ENCODE measurements at regions not wholly inside any gene's neighbourhood (a gene's known extent, or its start where the extent isn't known, plus 50 kb on each side); places are given as distances from the start of the nearest gene placed in this dataset.

DNA sequence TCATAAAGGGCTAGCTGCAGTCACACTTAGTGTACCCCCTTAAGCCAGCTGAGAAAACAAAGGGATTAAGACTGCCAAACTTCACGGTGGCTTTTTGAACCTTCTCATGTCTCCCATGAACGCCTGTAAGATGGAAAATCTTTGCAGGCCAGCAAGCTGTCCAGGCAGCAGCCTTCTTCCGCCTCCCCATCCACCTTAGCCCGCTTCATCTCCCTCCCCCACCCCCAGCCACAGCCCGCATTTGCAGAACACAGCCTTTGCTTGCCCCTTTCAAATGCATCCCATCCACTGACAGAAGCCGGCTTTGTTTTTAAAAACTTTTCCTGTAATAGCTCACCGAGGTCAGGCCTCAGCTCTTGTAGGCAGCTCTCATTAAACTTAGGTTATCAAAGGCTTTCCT is 113.8 kb upstream of the FAM9B start:
- TF ChIP-seq TBP (IDR thresholded peaks at IDR 0.05; ENCODE audit: low read depth, low read length) (no peak), POLR2A (IDR thresholded peaks at IDR 0.05; ENCODE audit: control extremely low read depth in 1 of 2, low read depth in 2 of 2, low read length in 2 of 2) (no peak), EP300 (IDR thresholded peaks at IDR 0.05; ENCODE audit: borderline replicate concordance in 1 of 2, low read depth in 2 of 2, low read length in 2 of 2) (no peak), TCF12 (IDR thresholded peaks at IDR 0.05; ENCODE audit: low read depth, low read length) (no peak), POLR2AphosphoS5 (IDR thresholded peaks at IDR 0.05; ENCODE audit: low read depth, low read length) (no peak), MAFK (IDR thresholded peaks at IDR 0.05; ENCODE audit: low read depth, low read length) (no peak), YY1 (IDR thresholded peaks at IDR 0.05; ENCODE audit: low read depth, low read length) (no peak), RFX5 (IDR thresholded peaks at IDR 0.05; ENCODE audit: borderline replicate concordance, low read depth, low read length) (no peak), PHF8 (conservative IDR thresholded peaks at IDR 0.05; ENCODE audit: low read depth, low read length) (no peak), NANOG (IDR thresholded peaks at IDR 0.05; ENCODE audit: insufficient read depth, low read depth, low read length, poor library complexity, severe bottlenecking) (peak; percentile 47), EGR1 (IDR thresholded peaks at IDR 0.05; ENCODE audit: borderline replicate concordance, low read depth, low read length) (no peak), SIN3A (conservative IDR thresholded peaks at IDR 0.05 in 1 of 2, IDR thresholded peaks at IDR 0.05 in 1 of 2; ENCODE audit: low read depth in 1 of 2, low read length in 2 of 2) (0 out of 4 replicates have a peak, but pooled peaks of 1 of the 2 experiments have one; percentile 26)
- TF ChIP-seq, protein P1, sequence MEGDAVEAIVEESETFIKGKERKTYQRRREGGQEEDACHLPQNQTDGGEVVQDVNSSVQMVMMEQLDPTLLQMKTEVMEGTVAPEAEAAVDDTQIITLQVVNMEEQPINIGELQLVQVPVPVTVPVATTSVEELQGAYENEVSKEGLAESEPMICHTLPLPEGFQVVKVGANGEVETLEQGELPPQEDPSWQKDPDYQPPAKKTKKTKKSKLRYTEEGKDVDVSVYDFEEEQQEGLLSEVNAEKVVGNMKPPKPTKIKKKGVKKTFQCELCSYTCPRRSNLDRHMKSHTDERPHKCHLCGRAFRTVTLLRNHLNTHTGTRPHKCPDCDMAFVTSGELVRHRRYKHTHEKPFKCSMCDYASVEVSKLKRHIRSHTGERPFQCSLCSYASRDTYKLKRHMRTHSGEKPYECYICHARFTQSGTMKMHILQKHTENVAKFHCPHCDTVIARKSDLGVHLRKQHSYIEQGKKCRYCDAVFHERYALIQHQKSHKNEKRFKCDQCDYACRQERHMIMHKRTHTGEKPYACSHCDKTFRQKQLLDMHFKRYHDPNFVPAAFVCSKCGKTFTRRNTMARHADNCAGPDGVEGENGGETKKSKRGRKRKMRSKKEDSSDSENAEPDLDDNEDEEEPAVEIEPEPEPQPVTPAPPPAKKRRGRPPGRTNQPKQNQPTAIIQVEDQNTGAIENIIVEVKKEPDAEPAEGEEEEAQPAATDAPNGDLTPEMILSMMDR (IDR thresholded peaks at IDR 0.05; ENCODE audit: control extremely low read depth in 1 of 3, insufficient read depth in 1 of 3, low read depth in 1 of 3, low read length in 3 of 3), result no peak
